ENCODE measurements at regions not wholly inside any gene's neighbourhood (a gene's known extent, or its start where the extent isn't known, plus 50 kb on each side); places are given as distances from the start of the nearest gene placed in this dataset.

DNA sequence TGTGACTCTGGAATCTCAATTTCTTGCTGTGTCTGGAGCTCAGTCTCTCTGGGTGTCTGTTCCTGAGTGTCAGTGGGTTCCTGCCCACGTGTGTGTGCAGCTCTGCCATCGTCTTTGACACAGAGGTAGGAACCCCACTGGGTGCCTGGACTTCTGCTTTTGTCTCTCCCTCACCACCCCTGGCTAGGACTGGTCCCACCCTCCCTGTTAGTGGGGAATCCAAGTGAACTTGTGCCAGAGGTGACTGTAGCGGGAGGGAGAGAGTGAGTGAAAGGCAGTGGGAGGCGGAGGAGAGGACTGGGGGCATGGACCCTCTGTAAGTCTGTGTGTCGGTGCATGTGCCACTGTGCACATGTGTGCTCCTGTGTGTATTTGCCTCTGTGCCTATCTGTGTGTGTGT lies 299.9 kb upstream of the ZMIZ1 start:
- DNase-seq: no peak

DNA sequence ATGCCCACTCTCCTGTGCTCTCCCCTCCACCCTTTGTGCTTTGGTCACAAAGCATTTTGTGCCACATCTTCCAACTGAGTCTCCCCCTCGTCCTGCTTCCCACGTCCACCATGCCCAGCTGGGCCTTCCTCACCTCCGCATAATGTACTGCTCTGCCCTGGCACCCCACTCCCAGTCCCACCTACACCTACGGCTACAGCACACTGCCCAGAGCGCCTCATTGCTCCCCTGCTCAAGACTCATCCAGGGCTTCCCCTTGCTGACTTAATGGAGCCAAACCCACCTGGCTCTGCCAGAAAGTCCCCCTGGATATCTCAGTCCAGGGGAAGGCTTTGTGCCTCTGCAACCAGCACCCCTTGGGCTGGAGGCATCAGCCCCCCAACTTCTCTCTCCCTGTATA lies 299.2 kb upstream of the ZMIZ1 start:
- DNase-seq: no peak

DNA sequence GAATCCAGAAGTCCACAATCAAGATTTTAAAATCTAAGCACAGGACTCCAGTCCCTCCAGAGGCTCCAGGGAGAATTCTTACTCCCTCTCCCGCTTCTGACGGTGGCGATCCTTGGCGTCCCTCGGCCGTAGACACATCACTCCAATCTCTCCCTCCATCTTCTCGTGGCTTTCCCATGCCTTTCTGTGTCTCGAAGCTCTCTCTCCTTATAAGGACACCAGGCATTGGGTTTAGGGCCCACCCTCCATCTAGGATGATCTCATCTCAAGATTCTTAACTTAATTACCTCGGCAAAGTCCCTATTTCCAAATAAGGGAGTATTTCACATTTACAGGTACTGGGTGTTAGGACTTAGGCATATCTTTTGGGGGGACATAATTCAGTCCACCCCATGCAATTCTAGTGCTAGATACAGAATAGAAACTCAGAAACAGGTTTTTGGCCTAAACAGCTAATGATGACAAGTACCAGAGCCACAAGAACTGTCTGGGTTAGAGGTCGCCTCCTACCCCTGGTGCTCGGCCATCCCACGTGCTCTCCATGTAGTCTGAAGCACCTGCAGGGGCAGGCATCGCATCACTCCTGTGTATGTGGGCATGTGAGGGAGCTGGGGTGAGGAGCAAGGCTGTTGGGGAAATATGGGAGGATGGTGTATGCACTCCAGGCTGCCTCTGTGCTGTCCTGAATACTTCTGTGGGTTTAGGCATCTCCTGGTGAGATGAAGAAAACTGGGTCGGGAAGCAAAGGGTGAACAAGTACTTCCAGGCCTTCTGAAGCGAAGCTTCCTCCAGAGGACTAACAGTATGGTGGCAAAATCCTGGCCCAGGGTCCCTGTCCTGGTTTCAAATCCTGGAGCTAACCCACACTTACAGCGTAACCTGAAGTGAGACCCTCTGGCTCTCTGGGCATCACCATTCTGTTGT lies 298.3 kb upstream of the ZMIZ1 start:
- no peak for DNase-seq

DNA sequence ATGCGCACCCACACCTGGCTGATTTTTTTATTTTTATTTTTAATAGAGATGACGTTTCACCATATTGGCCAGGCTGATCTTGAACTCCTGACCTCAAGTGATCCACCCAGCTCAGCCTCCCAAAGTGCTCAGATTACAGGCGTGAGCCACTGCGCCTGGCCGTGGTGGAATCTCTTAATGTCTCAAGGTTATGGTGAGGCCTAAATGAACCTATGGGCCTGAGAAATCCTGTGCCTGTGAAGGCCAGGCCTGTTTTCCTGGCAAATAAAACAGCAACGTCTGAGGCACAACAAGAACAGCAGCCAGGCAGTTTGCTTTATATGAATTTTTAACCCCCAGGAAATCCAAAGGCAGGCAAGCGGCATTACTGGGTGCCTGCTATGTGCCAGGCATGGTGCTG lies 297.5 kb upstream of the ZMIZ1 start:
- DNase-seq: no peak

DNA sequence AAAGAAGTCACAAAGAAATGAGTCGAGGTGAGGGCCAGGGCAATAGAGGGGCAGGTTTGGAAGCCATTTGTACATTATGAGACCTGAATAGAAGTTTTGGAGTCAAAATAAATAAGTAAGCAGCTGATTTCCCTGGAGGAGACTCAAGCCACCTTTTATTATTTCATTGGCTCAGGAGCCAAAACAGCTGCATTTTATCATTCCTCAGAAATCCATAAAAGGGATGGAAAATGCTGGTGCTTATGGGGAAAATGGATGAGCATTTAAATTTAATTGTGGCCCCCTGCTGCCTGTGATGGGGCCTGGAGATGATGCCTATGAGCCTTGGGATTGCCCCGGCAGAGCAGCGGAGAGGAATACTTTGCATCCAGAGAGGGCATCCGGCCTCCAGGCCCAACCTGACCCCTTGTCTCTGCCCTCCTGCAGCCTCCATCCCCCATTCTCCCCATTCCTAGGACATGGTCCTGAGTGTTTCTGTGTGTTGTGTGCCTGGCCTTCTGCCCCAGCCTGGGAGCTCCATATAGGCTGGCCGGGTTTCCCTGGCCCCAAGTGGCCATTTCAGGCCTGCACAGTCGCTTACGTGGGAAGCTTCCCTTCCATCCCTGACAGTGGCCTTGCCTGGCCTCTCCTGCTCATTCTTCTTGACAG lies 296.8 kb upstream of the ZMIZ1 start:
- DNase-seq: no peak

DNA sequence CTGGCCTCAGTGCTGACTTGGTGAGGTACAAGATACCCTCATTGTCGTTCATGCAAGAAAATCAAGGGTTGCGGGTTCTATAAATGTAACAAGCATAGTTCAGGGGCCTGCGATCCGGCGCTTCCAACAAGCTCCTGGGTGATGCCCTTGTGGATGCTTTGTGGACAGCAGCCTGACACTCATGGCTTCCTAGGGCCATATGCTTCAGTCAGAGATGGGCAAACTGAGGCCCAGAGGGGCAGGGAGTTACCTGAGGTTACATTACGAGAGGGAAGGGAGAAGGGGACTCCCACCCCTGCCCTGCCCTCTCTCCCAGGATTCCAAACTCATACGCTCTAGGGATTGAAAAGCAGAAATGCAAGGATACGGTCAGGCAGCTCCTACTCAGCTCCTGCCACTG lies 296.3 kb upstream of the ZMIZ1 start:
- no peak for DNase-seq

DNA sequence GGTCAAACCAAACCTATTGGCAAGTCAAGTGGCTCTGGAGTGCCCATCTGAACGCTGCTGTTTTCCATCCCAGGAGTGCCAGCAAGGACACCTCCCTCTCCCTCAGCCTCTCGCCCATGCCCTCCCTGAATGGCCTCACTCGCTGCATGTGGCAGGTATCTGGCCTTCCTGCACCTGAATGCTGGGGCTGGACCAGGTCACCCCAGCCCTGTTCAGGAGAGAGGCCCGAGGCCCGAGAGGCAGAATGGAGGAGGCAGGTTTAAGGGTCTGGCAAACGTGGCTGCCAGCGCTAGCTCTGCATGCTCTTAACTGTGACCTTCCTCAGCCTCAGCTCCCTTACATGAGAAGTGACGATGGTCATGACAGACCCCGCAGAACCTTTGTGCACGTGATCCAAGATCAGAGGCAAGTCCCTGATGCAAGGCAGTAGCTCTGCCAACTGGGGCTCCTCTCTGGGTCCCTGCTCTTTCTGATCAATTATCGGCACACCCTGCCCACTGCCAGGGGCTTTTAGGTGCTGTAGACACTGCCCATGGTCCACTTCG lies 295.7 kb upstream of the ZMIZ1 start:
- no peak for DNase-seq

DNA sequence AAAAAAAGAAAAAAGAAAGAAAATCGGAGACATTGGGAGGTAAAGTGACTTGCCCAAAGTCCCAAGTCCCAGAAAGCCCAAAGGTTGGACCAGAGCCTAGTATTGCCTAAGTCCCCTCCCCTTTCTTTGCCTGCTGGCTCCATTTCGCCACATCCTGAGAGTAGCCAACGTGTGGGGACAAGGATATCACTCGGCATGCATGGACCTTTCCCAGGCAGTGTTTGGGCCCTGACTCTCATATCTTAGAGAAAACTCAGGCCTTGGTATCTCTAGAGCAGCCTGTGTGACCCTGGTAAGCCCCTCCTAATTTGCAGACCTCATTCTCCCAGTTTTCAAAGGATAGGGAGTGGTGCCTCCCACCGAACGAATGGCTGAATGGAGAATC lies 294.2 kb upstream of the ZMIZ1 start:
- no peak for DNase-seq

DNA sequence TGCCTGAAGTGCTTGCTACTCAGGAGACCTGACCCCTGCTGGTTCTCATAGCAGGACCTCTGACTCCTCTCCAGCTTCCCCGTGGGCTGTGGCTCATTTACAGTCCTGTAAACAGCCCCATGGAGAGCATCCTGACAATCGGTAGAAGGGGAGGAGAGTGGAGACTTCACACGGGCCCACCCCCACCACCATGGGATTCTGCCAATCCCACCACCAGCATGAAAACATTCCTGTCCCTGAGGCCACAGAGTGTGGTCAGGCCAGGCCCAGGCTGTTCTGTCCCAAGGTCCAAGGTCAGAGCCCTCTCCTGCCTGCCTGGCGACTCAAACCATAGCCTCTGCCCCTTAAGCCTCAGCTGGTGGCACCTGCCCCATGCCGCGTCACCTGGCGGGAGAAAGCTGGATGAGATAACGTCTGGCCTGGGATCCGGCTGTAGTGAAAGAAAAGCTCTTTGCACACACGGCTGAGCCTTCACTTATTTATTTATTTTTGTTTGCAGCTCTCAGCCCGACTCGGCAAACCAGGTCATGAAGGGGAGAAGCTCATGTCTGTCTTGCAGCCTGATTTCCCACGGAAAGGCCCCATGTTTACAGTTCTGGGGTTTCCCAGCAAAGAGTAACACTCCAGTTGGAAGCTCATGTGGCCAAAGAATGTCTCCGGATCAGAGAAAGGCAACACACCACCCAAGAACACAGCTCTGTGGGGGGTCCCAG lies 293.6 kb upstream of the ZMIZ1 start:
- peak; percentile 91 for DNase-seq

DNA sequence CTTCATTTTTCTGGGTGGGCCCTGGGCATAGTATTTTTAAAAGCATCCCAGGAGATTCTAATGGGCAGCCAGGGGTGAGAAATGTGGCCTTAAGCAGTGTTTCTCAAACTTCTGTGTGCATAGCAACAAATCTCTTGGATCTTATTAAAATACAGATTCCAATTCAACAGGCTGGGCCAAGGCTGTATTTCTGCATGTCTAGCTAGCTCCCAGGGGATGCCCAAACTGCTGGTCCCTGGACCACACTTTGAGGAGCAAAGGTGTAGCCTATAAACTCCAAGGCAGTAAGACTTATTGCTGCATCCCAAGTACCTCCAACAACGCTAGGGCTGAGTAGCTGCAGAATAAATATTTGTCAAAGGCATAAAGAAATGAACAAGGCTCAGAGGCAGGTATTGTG lies 292.9 kb upstream of the ZMIZ1 start:
- DNase-seq: no peak

DNA sequence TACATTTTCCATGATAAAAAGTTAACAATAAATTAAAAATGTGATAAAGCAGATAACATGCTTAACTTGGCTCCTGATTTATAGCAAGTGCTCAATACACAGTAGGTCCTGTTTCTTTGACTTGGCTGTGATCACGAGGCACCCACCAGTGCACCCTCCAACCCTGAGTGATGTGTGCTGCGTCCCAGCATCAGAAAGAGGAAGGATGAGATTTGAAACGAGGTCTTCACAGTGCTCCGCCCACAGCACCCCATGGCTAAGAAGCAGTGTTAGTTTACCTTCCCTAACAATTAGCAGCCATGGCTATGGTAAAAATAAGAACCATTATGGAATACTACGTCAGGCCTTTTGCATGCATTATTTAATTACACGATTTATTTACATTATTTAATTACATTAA lies 292.0 kb upstream of the ZMIZ1 start:
- no peak for DNase-seq

DNA sequence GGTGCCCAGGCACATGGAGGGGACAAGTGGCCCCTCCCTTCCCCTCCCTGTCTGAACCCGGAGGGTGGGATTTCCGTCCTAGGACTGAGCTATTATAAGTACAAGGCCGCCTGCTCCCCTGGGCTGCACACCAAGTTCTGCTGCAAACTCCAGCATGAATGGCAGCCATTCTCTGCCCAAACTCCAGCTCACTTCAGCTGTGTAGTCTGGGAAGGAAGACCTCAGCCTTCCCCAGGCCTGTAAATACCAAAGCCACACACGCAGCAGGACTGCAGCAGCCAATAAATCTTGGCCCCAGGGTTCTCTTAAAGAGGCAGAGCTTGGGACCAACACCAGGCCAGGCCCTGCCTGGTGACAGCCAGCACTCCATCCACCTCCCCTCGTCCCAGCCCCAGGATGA lies 291.3 kb upstream of the ZMIZ1 start:
- no peak for DNase-seq

DNA sequence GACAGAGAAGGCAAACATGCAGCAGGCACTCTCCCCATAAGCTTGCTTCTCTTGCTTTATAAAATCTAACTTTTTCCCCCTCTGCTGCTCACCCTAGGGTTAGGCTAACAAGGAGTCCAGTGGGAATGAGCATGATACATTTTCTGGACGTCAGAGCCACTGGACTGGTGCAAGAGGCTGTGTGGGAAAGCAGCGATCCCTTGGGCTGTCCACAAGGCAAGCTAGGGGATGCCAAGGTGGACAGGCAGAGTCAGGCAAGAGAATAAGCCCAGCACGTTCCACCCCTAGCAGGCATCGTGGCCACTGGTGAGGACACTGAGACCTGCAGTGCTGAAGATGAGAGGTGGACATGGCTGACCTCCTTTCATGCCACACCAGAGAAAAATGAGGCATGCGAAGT lies 290.9 kb upstream of the ZMIZ1 start:
- DNase-seq: no peak

DNA sequence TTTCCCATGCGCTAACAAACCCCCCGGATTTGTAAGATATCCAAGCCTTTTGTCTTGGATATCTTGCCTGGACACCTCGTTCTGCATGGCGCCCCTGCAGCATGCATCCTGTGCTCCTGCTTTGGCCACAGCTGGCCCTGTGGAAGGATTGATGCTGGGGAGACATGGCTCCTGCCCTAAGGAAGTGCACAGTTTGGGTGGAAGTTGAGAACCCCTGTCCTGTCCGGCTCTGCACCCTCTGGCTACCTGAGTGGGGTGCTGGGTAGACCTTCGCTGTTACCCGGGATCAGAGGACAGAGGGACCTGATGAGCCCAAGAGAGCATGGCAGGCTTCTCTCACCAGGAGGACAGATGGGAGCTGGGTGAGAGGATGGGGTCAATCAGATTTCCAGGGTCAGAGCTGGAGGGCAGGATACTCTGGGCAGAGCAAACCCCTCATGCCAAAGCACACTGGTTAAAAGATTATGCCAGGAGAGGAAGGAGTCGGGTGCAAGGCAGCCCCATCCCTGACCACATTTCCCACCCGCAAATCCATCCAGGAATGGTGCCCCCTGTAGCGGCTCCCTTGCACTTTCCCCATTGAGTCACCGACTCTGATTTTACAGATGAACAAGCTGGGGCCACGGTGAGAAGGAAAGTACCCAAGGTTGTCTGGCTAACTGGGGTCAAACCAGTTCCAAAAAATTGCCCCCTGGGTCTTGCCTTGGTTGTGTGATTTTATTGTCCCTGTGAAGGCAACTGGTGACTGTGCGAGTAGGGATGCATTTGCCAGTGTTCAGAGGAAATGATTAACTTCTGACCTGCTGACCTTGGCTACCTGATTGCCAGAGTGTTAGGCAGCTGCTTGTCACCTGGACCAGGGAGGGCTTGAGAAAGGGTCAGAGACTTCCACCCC lies 290.1 kb upstream of the ZMIZ1 start:
- DNase-seq: no peak

DNA sequence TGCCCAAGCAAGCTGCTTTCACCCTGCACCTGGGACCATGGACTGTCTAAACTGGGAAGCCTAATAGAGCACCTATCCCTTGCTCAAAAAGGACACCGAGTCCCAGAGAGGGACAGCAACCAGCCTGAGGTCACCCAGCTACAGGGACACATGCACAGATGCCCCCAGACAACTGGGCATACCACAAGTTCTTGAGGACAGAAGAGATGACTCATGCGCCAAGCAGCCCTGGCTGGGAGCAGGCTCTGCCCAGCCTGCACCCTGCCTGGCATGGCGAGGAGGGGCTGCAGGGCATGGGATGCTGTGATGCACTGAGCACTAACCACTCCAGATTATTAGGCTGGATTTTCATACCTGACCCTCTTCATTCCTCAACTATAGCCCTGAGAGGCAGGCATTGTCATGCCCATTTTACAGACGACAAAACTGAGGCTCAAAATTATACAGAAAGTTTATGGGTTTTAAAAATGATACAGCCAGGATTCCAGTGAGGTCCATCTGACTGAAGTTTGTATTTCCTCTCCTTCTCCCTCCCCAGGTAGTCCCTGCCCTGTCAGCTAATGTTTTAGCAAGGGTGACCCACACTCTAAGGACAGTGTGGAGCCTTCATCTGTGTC lies 289.3 kb upstream of the ZMIZ1 start:
- DNase-seq: no peak

DNA sequence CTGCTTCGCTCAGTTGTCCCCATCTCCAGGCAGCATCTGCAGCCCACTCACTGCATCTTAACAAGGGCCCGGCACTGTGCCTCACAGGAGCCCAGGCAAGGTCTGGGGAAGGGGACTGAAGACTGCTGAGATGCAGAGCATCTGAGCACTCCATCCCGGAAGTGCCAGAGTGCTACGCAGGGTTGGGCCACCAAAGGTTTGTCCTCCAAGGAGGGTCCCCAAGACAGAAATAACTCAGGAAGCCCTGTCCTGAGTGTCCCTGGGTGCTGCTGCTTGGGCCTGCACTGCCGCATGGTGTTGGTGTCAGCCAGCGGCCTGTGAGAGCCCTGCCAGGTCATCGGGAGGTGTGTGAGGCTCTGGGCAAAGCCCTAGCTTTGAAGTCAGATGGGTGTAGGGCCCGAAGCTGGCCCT lies 288.2 kb upstream of the ZMIZ1 start:
- DNase-seq: no peak

DNA sequence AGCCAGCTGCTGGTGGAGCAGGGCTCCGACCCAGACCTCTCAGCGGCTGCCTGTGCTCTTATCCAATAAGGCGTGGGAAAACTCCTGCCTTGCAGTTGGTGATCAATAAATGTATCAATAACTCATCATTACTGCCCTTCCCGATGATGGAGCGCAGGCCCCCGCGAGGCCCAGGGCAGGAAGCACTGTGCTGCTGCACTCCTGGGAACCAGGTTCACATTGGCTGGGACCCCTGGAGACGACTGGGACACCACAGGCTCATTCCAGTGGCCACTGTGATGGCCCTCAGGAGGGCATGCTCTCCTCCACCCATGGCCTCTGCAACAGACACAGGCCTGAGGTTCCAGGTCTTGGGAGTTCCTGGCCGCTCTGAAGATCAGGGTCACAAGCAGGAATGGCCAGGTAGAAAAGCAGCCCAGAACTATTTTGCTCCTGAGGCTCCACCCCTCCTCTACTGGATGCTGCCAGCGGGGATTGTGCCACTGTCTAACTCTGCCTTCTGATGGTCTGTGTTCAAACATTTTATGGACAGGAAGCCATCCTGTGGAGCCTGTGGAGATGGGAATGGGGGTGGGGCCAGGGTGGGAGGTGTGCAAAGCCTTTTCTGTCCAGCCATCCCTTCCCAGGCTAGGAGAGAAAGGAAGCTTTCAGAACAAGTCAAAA lies 287.4 kb upstream of the ZMIZ1 start:
- no peak for DNase-seq

DNA sequence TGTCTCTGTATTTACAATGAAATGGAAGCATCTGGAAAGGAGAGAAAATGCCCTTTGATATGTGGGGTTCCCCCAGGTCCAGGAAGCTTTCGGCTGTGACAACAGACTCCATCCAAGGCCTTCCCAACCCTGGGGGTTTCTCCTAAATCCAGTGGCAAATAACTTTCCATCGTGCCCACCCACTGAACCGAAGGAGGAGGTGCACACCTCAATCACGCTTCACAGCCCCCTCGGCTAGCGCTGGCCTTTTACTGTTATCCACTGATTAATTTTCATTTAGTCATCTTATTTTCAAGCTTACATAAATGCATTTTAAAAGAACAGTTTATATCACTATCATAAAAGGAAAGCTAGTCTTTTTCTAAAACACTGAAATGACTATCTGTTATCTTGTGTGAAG lies 286.8 kb upstream of the ZMIZ1 start:
- no peak for DNase-seq

DNA sequence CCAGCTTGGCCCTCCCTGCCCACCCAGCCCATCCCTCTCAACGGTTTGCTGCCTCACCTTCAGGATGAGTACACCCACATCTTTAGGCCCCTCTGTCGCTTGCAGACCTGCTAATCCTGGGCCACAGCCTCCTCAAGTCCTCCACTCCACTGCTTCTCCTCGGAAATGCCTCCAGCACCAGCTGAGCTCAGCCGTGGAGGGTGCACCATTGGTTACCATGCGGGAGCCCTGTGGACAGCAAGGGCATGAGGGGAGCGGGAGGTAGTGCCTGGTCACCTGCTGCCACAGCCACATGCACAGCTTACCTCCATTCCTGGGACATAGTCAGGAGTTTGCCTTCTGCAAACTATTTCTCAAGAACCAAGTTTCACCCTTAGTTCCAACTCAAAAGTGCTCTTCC lies 286.3 kb upstream of the ZMIZ1 start:
- no peak for DNase-seq

DNA sequence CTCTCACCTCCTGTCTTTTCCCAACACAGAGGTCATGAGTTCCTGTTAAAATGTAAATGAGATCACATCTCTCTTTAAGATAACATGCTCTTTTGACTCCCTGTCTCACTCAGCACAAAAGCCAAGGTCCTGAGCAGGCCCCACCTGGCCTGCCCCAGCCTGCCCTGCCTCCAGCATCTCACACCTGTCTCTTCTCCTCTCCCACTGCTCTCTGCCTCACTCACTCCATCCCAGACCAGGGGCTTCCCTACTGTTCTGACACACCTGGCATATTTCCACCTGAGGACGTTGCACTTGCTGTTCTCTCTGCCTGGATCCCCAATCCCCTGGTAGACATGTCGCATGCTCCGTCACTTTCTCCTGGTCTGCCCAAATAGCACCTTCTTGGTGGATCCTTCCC lies 285.0 kb upstream of the ZMIZ1 start:
- no peak for DNase-seq

DNA sequence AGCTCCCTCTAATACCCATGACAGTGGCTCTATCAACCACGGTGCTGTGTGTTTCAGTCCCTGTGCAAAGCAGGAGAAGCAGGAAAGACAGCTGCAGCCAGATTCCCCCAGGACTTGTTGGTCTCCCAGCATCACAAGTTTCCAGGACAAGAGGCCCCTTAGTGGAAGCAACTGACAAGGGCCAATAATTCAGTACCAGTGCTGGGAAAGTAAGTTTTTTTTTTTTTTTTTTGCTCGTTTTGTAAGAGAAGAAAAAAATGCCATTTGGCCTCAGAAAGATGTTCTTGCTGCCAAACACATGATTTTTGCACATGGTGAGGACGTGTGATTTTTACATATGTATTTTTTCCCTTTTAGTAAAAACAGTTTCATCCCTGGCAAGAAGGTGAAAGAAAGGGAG lies 284.2 kb upstream of the ZMIZ1 start:
- DNase-seq: no peak

DNA sequence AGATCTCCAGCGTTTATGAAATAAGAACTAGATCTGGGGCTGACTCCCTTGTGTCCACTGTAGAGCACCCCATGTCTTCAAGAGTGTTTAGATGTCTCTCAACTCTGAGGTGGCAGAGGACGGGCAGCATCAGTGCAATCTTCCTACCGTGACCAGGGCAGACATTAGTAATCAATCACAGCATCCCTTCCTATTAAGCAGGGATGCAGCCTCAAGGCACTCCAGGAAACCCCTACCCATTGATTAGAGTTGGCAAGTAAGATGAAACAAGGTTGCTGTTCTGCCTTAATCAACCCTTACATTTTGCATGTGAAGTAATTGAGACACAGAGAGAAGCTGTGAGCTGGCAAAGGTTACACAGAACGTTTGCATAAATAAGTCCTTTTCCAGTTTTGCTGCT lies 283.7 kb upstream of the ZMIZ1 start:
- DNase-seq: no peak

Data from NCI-H774 (cell line).